Ovary (tissue), 7 donors: ENCODE measurements at regions not wholly inside any gene's neighbourhood (a gene's known extent, or its start where the extent isn't known, plus 50 kb on each side); places are given as distances from the start of the nearest gene placed in this dataset.

ENCODE experiments used
- DNase-seq, 5 donors: peaks; one replicate each; pipeline ENCODE4 v3.0.0-alpha.2; 2019 to 2020
- H3K27ac ChIP-seq, 2 donors: fragments of 200-600 bp; one replicate each; pipeline versions ENCODE4 v1.5.1 to v1.8.0; 2019 to 2022
- H3K27me3 ChIP-seq: fragments of 200-600 bp; one replicate; pipeline ENCODE4 v1.8.0; 2022
- H3K36me3 ChIP-seq: fragments of 200-600 bp; sonication (generic); one replicate; pipeline ENCODE4 v1.5.1; 2019
- H3K4me1 ChIP-seq: one replicate; pipeline ENCODE4 v1.8.1; 2013; ENCODE audit warnings: mild to moderate bottlenecking, moderate library complexity; ENCODE audit not compliant: insufficient read depth
- H3K4me3 ChIP-seq: fragments of 200-600 bp; sonication (generic); one replicate; pipeline ENCODE4 v1.5.1; 2017
- H3K9me3 ChIP-seq, 2 donors: fragments of 200-600 bp in 1 of 2; sonication (generic) in 1 of 2; one replicate each; pipeline versions ENCODE4 v1.5.1 to v1.8.1; 2013 to 2019; ENCODE audit warnings: mild to moderate bottlenecking in 1 of 2, moderate library complexity in 1 of 2
- EP300 ChIP-seq: sonication (generic); formaldehyde crosslinking; IDR thresholded peaks from one replicate; pipeline ENCODE4 v1.6.1; 2017; ENCODE audit warnings: antibody characterized with exemption
- POLR2A ChIP-seq: fragments of 450-650 bp; IDR thresholded peaks from one replicate; pipeline ENCODE4 v1.6.1; 2017; ENCODE audit warnings: antibody characterized with exemption, mild to moderate bottlenecking, moderate library complexity
- WGBS, 3 donors: extraction: QIAGEN DNeasy Blood & Tissue Kit in 1 of 3; methylation state at CpG; one replicate each; pipeline versions ENCODE4 v1.1.5 to v1.1.7; 2013 to 2017; 5-methylcytosine and 5-hydroxymethylcytosine counted together
- intact Hi-C, 4 donors: fragments of 100-400 bp; cut with DNase I; formaldehyde crosslinking; loops; one replicate each; pipeline versions ENCODE4 v1.11.0 to v1.15.1; 2022 to 2023
- TF ChIP-seq, protein P1 (sequence below), 3 donors: fragments of 450-650 bp in 2 of 3; fragments of 200-600 bp in 1 of 3; IDR thresholded peaks; one replicate each; pipeline versions ENCODE4 v1.5.1 to v1.8.0; 2016 to 2022; ENCODE audit warnings: antibody characterized with exemption in 3 of 3, mild to moderate bottlenecking in 1 of 3
- donor health status: DM: no; HTN: no; CAD: no; lungs with moderate emphysema.
- donor health status: DM: no; HTN: no; CAD: no.
- donor health status: Bipolar disorder and iron deficiency.
- donor health status: DM: no; HTN: no; CAD: no.
- donor health status: DM: yes; HTN: yes; CAD: no.

DNA sequence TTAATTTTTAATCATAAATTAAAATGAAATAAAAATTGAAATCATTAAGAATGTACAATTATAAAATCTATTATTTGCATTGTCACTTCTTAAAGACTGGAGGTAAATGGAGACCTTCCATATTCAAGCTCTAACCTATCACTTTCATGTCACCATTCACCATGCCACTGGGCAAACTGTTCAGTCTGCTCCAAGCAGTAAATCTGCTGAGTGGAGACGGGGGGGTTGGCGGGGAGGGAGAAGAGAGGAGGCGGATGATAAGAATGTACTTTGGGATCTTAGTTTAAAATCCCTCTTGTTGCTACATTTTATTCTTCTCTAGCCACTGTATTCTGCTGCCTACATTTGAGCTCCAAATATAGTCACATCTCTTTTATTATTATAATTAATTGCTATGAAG, 365.9 kb upstream of the NFIA start:
- H3K36me3 ChIP-seq, result no peaks in the 10 kb centered on the region
- H3K27ac ChIP-seq, result no peak overlapping the region
- TF ChIP-seq, protein P1, sequence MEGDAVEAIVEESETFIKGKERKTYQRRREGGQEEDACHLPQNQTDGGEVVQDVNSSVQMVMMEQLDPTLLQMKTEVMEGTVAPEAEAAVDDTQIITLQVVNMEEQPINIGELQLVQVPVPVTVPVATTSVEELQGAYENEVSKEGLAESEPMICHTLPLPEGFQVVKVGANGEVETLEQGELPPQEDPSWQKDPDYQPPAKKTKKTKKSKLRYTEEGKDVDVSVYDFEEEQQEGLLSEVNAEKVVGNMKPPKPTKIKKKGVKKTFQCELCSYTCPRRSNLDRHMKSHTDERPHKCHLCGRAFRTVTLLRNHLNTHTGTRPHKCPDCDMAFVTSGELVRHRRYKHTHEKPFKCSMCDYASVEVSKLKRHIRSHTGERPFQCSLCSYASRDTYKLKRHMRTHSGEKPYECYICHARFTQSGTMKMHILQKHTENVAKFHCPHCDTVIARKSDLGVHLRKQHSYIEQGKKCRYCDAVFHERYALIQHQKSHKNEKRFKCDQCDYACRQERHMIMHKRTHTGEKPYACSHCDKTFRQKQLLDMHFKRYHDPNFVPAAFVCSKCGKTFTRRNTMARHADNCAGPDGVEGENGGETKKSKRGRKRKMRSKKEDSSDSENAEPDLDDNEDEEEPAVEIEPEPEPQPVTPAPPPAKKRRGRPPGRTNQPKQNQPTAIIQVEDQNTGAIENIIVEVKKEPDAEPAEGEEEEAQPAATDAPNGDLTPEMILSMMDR (IDR thresholded peaks at IDR 0.05), result no peak
- TF ChIP-seq EP300, result no peak
- no peak for TF ChIP-seq POLR2A
- intact Hi-C loops, result no loop called here
- DNase-seq, result no peak
- WGBS, 3 donors, result 33 to 53% (median 45%) methylated on average over 3 of the region's 3 CpGs
- no peaks in the 10 kb centered on the region for H3K4me1 ChIP-seq
- no peaks in the 10 kb centered on the region for H3K27me3 ChIP-seq
- no peaks in the 10 kb centered on the region for H3K9me3 ChIP-seq
- no peak overlapping the region for H3K4me3 ChIP-seq

DNA sequence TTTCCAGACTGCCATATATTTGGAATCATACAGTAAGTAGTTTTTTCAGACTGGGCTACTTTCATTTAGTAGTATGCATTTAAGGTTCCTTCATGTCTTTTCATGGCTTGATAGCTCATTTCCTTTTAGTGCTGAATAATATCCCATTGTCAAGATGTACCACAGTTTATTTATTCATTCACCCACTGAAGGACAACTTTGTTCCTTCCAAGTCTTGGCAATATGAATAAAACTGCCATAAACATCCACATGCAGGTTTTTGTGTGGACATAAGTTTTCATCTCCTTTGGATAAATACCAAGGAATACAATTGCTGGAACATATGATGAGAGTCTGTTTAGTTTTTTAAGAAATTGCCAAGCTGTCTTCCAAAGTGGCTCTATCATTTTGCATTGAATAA, 366.4 kb upstream of the NFIA start:
- H3K27ac ChIP-seq, result no peak overlapping the region
- no peak overlapping the region for H3K4me3 ChIP-seq
- no peaks in the 10 kb centered on the region for H3K4me1 ChIP-seq
- H3K36me3 ChIP-seq, result no peaks in the 10 kb centered on the region
- no peak for TF ChIP-seq POLR2A
- TF ChIP-seq, protein P1 (IDR thresholded peaks at IDR 0.05), result no peak
- no peak for TF ChIP-seq EP300
- H3K27me3 ChIP-seq, result no peaks in the 10 kb centered on the region
- H3K9me3 ChIP-seq, result no peaks in the 10 kb centered on the region
- DNase-seq, result no peak
- intact Hi-C loops, result no loop called here

DNA sequence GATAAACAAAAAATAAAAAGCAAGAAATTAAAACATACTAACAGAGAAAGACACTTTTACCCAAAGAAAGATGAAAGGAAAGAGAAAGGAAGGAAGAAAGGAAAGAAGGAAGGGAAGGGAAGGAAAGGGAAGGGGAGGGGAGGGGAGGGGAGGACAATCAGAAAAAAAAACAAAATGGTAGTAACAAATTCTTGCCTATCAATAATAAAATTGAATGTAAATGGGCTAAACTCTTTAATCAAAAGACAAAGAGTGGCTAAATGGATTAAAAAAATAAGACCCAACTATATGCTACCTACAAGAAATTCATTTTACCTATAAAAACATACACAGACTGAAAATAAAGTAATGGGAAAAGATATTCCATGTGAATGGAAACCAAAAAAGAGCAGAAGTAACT, 372.9 kb upstream of the NFIA start:
- H3K27me3 ChIP-seq, result no peaks in the 10 kb centered on the region
- no peaks in the 10 kb centered on the region for H3K4me1 ChIP-seq
- H3K4me3 ChIP-seq, result no peak overlapping the region
- no peak overlapping the region for H3K27ac ChIP-seq
- no peaks in the 10 kb centered on the region for H3K36me3 ChIP-seq
- intact Hi-C loops, result no loop called here
- no peak for TF ChIP-seq EP300
- TF ChIP-seq, protein P1 (IDR thresholded peaks at IDR 0.05), result no peak
- no peak for TF ChIP-seq POLR2A
- DNase-seq, result no peak
- no peaks in the 10 kb centered on the region for H3K9me3 ChIP-seq

DNA sequence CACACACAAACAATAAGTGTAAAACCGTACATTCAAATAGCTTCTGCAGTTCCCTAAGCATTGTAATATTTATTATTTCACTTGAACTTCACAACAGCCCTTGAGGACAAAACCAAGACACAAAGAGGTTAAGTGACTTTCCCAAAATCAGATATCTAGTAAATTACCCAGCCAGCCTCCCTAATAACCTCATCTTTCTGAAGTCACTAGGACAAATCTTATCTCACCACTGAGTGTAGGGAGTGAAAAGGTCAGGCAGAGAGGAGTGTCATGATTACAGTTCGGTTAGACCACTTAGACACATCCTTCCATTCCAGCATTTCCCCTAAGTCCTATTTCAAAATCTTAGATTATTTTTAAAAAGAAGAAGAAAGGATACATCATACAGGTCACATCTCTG, 377.3 kb upstream of the NFIA start:
- TF ChIP-seq EP300 (no peak), POLR2A (no peak)
- TF ChIP-seq, protein P1 (IDR thresholded peaks at IDR 0.05), result no peak
- H3K36me3 ChIP-seq, result no peaks in the 10 kb centered on the region
- intact Hi-C loops, result no loop called here
- H3K27me3 ChIP-seq, result no peaks in the 10 kb centered on the region
- WGBS, 3 donors, result 35 to 58% (median 45%) methylated on average over 2 of the region's 2 CpGs
- no peak overlapping the region for H3K27ac ChIP-seq
- H3K9me3 ChIP-seq, result no peaks in the 10 kb centered on the region
- H3K4me3 ChIP-seq, result no peak overlapping the region
- DNase-seq, result no peak
- no peaks in the 10 kb centered on the region for H3K4me1 ChIP-seq

DNA sequence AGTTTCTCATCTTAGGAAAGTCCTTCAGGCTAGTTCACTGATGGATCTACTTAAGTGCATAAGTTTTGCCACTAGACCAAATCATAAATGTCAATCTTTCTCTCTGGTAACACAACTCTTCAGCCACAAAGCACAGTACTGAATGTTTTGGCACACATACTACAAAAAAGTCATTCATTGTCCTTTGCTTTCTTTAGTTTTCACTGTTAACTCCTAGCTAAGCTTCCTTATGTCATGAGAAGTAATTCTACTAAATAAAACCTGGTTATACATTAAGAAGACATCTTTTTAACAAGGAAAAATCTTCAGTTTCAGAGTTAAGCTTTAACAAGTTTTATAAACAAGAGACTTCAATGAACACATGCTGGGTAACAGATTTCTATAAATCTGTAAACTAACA, 379.2 kb upstream of the NFIA start:
- H3K4me1 ChIP-seq, result no peaks in the 10 kb centered on the region
- no peaks in the 10 kb centered on the region for H3K9me3 ChIP-seq
- H3K27ac ChIP-seq, result no peak overlapping the region
- no peaks in the 10 kb centered on the region for H3K36me3 ChIP-seq
- intact Hi-C loops, result no loop called here
- TF ChIP-seq EP300 (no peak), POLR2A (no peak)
- TF ChIP-seq, protein P1 (IDR thresholded peaks at IDR 0.05), result no peak
- no peak overlapping the region for H3K4me3 ChIP-seq
- DNase-seq, result no peak
- no peaks in the 10 kb centered on the region for H3K27me3 ChIP-seq
